Mesenchymal stem cell (in vitro differentiated cells and primary cell): ENCODE measurements at regions not wholly inside any gene's neighbourhood (a gene's known extent, or its start where the extent isn't known, plus 50 kb on each side); places are given as distances from the start of the nearest gene placed in this dataset.

Source experiments
- DNase-seq: peaks from one replicate; pipeline ENCODE4 v3.0.0-alpha.2; 2013
- H2AFZ ChIP-seq: one replicate; pipeline ENCODE4 v1.6.1; 2013; ENCODE audit warnings: low read depth, mild to moderate bottlenecking, control low read depth, inconsistent platforms, low read length, moderate library complexity
- H2AK5ac ChIP-seq: 2 replicates; pipeline ENCODE4 v1.6.1; 2013; ENCODE audit warnings: low read length, moderate library complexity, mild to moderate bottlenecking, inconsistent platforms; ENCODE audit not compliant: severe bottlenecking
- H2BK120ac ChIP-seq: one replicate; pipeline ENCODE4 v1.6.1; 2013; ENCODE audit warnings: low read depth, mild to moderate bottlenecking, inconsistent platforms, low read length, moderate library complexity
- H2BK12ac ChIP-seq, 2 experiments: one replicate each; pipeline ENCODE4 v1.6.1; 2013; ENCODE audit warnings: inconsistent platforms in 2 of 2, low read length in 2 of 2, mild to moderate bottlenecking in 2 of 2, moderate library complexity in 2 of 2, control low read depth in 1 of 2
- H2BK15ac ChIP-seq: one replicate; pipeline ENCODE4 v1.6.1; 2013; ENCODE audit warnings: mild to moderate bottlenecking, low read depth, inconsistent platforms; ENCODE audit not compliant: poor library complexity, severe bottlenecking
- H2BK5ac ChIP-seq: 2 replicates; pipeline ENCODE4 v1.6.1; 2013; ENCODE audit warnings: low read depth, mild to moderate bottlenecking, low read length, control low read depth, inconsistent platforms; ENCODE audit not compliant: poor library complexity, severe bottlenecking
- H3K14ac ChIP-seq, 2 experiments: one replicate each; pipeline ENCODE4 v1.6.1; 2013; ENCODE audit warnings: inconsistent platforms in 2 of 2, low read length in 2 of 2, control low read depth in 1 of 2, mild to moderate bottlenecking in 1 of 2, moderate library complexity in 1 of 2
- H3K18ac ChIP-seq, 2 experiments: one replicate each; pipeline ENCODE4 v1.6.1; 2013; ENCODE audit warnings: inconsistent platforms in 2 of 2, low read length in 2 of 2, control low read depth in 1 of 2, low read depth in 1 of 2, mild to moderate bottlenecking in 1 of 2
- H3K23ac ChIP-seq, 2 experiments: one replicate each; pipeline ENCODE4 v1.6.1; 2013; ENCODE audit warnings: inconsistent platforms in 2 of 2, low read length in 2 of 2, mild to moderate bottlenecking in 2 of 2, moderate library complexity in 2 of 2, control low read depth in 1 of 2
- H3K27ac ChIP-seq: 2 replicates; pipeline ENCODE4 v1.5.1; 2013; ENCODE audit warnings: mild to moderate bottlenecking, moderate library complexity, low read length, control low read depth, inconsistent platforms; ENCODE audit not compliant: poor library complexity, severe bottlenecking
- H3K27me3 ChIP-seq, 2 experiments: 2 replicates each; pipeline versions ENCODE4 v1.6.1 to v1.7.0; 2013; ENCODE audit warnings: low read length in 2 of 2, mild to moderate bottlenecking in 2 of 2, moderate library complexity in 2 of 2, control low read depth in 1 of 2, inconsistent platforms in 1 of 2; ENCODE audit not compliant: control insufficient read depth in 1 of 2, insufficient read depth in 1 of 2
- H3K36me3 ChIP-seq, 2 experiments: 2 replicates each; pipeline versions ENCODE4 v1.6.1 to v1.7.0; 2013; ENCODE audit warnings: low read length in 2 of 2, control low read depth in 1 of 2, inconsistent platforms in 1 of 2, low read depth in 1 of 2, mild to moderate bottlenecking in 1 of 2; ENCODE audit not compliant: insufficient read depth in 2 of 2, control insufficient read depth in 1 of 2
- H3K4ac ChIP-seq, 2 experiments: one replicate each; pipeline ENCODE4 v1.6.1; 2013; ENCODE audit warnings: inconsistent platforms in 2 of 2, low read length in 2 of 2, mild to moderate bottlenecking in 2 of 2, moderate library complexity in 2 of 2, control low read depth in 1 of 2, low read depth in 1 of 2
- H3K4me1 ChIP-seq: 2 replicates; pipeline ENCODE4 v1.6.1; 2013; ENCODE audit warnings: low read depth, low read length, control low read depth; ENCODE audit not compliant: control insufficient read depth, insufficient read depth
- H3K4me2 ChIP-seq: 2 replicates; pipeline ENCODE4 v1.6.1; 2013; ENCODE audit warnings: low read length, mild to moderate bottlenecking, inconsistent platforms; ENCODE audit not compliant: poor library complexity, severe bottlenecking
- H3K4me3 ChIP-seq, 2 experiments: 2 replicates each; pipeline versions ENCODE4 v1.5.1 to v1.7.0; 2013; ENCODE audit warnings: low read length in 2 of 2, mild to moderate bottlenecking in 2 of 2, control low read depth in 1 of 2, low read depth in 1 of 2; ENCODE audit not compliant: insufficient read depth in 1 of 2
- H3K79me1 ChIP-seq: replicated peaks from 2 replicates; pipeline ENCODE4 v1.6.1; 2013; ENCODE audit warnings: mild to moderate bottlenecking, control low read depth, low read length, inconsistent platforms; ENCODE audit not compliant: poor library complexity, severe bottlenecking
- H3K9ac ChIP-seq: 2 replicates; pipeline ENCODE4 v1.7.0; 2013; ENCODE audit warnings: mild to moderate bottlenecking, low read length, moderate library complexity
- H3K9me3 ChIP-seq: 2 replicates; pipeline ENCODE4 v1.7.0; 2013; ENCODE audit warnings: mild to moderate bottlenecking, low read length; ENCODE audit not compliant: control insufficient read depth
- H4K8ac ChIP-seq: one replicate; pipeline ENCODE4 v1.6.1; 2013; ENCODE audit warnings: inconsistent platforms, mild to moderate bottlenecking, low read length, moderate library complexity
- H4K91ac ChIP-seq: one replicate; pipeline ENCODE4 v1.6.1; 2013; ENCODE audit warnings: mild to moderate bottlenecking, low read length, inconsistent platforms
- WGBS: methylation state at CpG from one replicate; pipeline ENCODE4 v1.1.7; 2013; ENCODE audit warnings: mixed read lengths; 5-methylcytosine and 5-hydroxymethylcytosine counted together

GRCh38 chr6:27187231-27188060, 60.1 kb upstream of the PRSS16 start:
- Histone ChIP-seq H3K9ac (peak overlapping the region; percentile 90), H3K27ac (peak overlapping the region; percentile 94), H2AK5ac (no peak overlapping the region), H3K4me2 (peak overlapping the region; percentile 89), H3K4ac (no peak overlapping the region), H3K4me1 (no peaks in the 10 kb centered on the region), H3K14ac (no peak overlapping the region), H3K36me3 (no peaks in the 10 kb centered on the region), H3K23ac (no peak overlapping the region), H3K18ac (peak overlapping the region in 1 of 2 experiments; percentile 55), H4K8ac (no peak overlapping the region), H4K91ac (no peak overlapping the region), H3K9me3 (no peaks in the 10 kb centered on the region), H3K79me1 (no peaks in the 10 kb centered on the region), H3K4me3 (peak overlapping the region; percentile 39 to 94), H2BK15ac (peak overlapping the region; percentile 41), H2BK12ac (no peak overlapping the region), H2BK5ac (no peak overlapping the region), H2AFZ (peak overlapping the region; percentile 21), H3K27me3 (peaks cover 0 to 10% of the 10 kb centered on the region in 2 experiments), H2BK120ac (no peak overlapping the region)
- DNase-seq: no peak
- WGBS: 48% methylated on average over 9 of the region's 13 CpGs

DNA sequence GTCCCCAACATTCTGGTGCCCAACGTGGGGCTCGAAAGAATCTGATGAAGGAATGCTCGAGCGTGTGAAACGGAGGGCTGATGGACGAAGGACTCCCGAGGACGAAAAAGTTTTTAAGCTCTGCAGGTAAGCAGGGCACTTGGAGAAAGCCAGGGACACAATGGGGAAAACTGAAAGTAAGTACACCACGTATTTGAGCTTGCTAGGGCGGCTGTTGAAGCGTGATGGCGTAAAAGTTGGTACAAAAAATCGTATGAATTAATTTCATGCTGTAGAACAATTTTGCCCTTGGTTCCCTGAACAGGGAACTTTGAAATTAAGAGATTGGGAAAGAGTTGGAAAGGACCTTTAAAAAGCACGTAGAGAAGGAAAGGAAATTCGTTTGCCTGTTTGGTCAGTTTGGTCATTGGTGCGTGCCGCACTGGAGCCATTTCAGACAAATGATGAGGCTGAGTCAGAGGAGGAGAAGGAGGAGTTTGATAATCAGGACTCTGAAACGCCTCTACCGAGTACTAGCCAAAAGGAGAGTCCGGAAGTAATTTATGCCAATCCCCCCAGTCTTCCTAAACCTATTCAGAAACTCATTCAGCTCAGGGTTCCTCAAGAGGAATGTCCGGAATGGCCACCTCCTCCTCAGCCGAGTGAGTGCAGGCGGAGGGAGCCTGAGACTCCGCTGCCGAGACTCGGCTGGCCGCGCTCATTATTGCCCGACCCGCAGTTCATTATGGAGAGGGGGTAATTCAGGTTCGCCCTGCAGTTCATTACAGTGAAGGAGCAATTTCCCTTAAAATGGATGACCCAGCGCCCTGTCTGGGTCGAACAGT, 59.2 kb upstream of the PRSS16 start:
- under 1% methylated on average over 29 of the region's 33 CpGs for WGBS

GRCh38 chr6:27188885-27189418, 58.5 kb upstream of the PRSS16 start:
- Histone ChIP-seq H3K27me3 (peaks cover 0 to under 1% of the 10 kb centered on the region in 2 experiments), H2BK5ac (no peak overlapping the region), H2BK12ac (no peak overlapping the region), H3K9me3 (no peaks in the 10 kb centered on the region), H3K36me3 (no peaks in the 10 kb centered on the region), H3K14ac (no peak overlapping the region), H4K8ac (no peak overlapping the region), H3K27ac (peak overlapping the region; percentile 94), H3K4me1 (no peaks in the 10 kb centered on the region), H2AK5ac (no peak overlapping the region), H3K4me2 (peak overlapping the region; percentile 89), H3K4me3 (peak overlapping the region; percentile 63 to 94), H2BK120ac (no peak overlapping the region), H3K79me1 (no peaks in the 10 kb centered on the region), H2BK15ac (no peak overlapping the region), H2AFZ (no peak overlapping the region), H3K4ac (no peak overlapping the region), H3K23ac (no peak overlapping the region), H4K91ac (no peak overlapping the region), H3K18ac (no peak overlapping the region), H3K9ac (peak overlapping the region; percentile 90)
- DNase-seq: peak; percentile 85
- 18% methylated on average over 8 of the region's 10 CpGs for WGBS

More for the DNA sequence above, 59.2 kb upstream of the PRSS16 start:
- Histone ChIP-seq H3K18ac (peak overlapping the region; percentile 7 to 55), H2AFZ (peak overlapping the region; percentile 21), H3K4me3 (peak overlapping the region; percentile 63 to 94), H3K14ac (no peak overlapping the region), H4K8ac (peak overlapping the region; percentile 48), H3K4me1 (no peaks in the 10 kb centered on the region), H3K27me3 (peaks cover 0 to 6% of the 10 kb centered on the region in 2 experiments), H2BK12ac (peak overlapping the region in 1 of 2 experiments; percentile 12), H4K91ac (peak overlapping the region; percentile 8), H2BK5ac (no peak overlapping the region), H2AK5ac (no peak overlapping the region), H3K4me2 (peak overlapping the region; percentile 89), H3K9me3 (no peaks in the 10 kb centered on the region), H3K9ac (peak overlapping the region; percentile 90), H3K27ac (peak overlapping the region; percentile 94), H3K4ac (no peak overlapping the region), H2BK15ac (peak overlapping the region; percentile 41), H3K36me3 (no peaks in the 10 kb centered on the region), H2BK120ac (no peak overlapping the region), H3K79me1 (no peaks in the 10 kb centered on the region), H3K23ac (no peak overlapping the region)
- DNase-seq: peak; percentile 88

- Histone ChIP-seq H2BK15ac (no peak overlapping the region), H2BK12ac (no peak overlapping the region), H4K91ac (no peak overlapping the region), H4K8ac (no peak overlapping the region), H3K4me1 (no peaks in the 10 kb centered on the region), H3K4me3 (no peak overlapping the region), H3K27me3 (no peaks in the 10 kb centered on the region), H3K79me1 (no peaks in the 10 kb centered on the region), H2BK120ac (no peak overlapping the region), H3K18ac (no peak overlapping the region), H3K4ac (no peak overlapping the region), H3K4me2 (no peak overlapping the region), H3K9ac (no peak overlapping the region), H3K9me3 (no peaks in the 10 kb centered on the region), H3K14ac (no peak overlapping the region), H3K27ac (no peak overlapping the region), H3K36me3 (no peaks in the 10 kb centered on the region), H2BK5ac (no peak overlapping the region), H3K23ac (no peak overlapping the region), H2AFZ (no peak overlapping the region), H2AK5ac (no peak overlapping the region)
- 89% methylated on average over 4 of the region's 5 CpGs for WGBS
- DNase-seq: no peak
Measured at GRCh38 chr6:27190126-27190525, 57.4 kb upstream of the PRSS16 start.
